B cell (primary cell): ENCODE measurements at regions not wholly inside any gene's neighbourhood (a gene's known extent, or its start where the extent isn't known, plus 50 kb on each side); places are given as distances from the start of the nearest gene placed in this dataset.

Experiments used
- ATAC-seq: fragments of 200-7000 bp; cut with Tn5 transposase; one replicate; pipeline ENCODE4 v1.10.0; 2021; ENCODE audit warnings: low read depth, mild to moderate bottlenecking, moderate number of reproducible peaks, moderate library complexity
- CTCF ChIA-PET: fragments of 350-600 bp; sonication (Branson Sonifier 250); formaldehyde crosslinking; loops from one replicate; lab custom pipeline; 2021; ENCODE audit warnings: antibody characterized with exemption, inconsistent platforms; lab: Charles Lee
- POLR2A ChIA-PET: fragments of 350-600 bp; sonication (Branson Sonifier 250); formaldehyde crosslinking; loops from one replicate; lab custom pipeline; 2021; ENCODE audit warnings: antibody characterized with exemption; lab: Charles Lee
- DNase-seq: peaks from one replicate; pipeline ENCODE4 v3.0.0; 2013
- H2AFZ ChIP-seq: 2 replicates; pipeline ENCODE4 v1.6.1; 2012; ENCODE audit warnings: mild to moderate bottlenecking, low read depth, low read length; ENCODE audit not compliant: insufficient read depth, poor library complexity, severe bottlenecking
- H3K27ac ChIP-seq, 2 donors: 1 replicate in 1 of 2; 2 replicates in 1 of 2; pipeline ENCODE4 v1.5.1; 2012 to 2013; ENCODE audit warnings: low read length in 2 of 2, mild to moderate bottlenecking in 2 of 2, moderate library complexity in 1 of 2
- H3K27me3 ChIP-seq, 4 experiments: fragments of 200-600 bp in 1 of 4; sonication (generic) in 1 of 4; replicated peaks in 1 of 4; 1 replicate in 2 of 4; 2 replicates in 2 of 4; pipeline versions ENCODE4 v1.6.1 to v1.7.0; 2013 to 2016; ENCODE audit warnings: low read length in 3 of 4, mild to moderate bottlenecking in 2 of 4, mixed read lengths in 1 of 4, moderate library complexity in 1 of 4; ENCODE audit not compliant: insufficient read depth in 4 of 4, control insufficient read depth in 3 of 4; ENCODE audit errors: control extremely low read depth in 1 of 4
- H3K36me3 ChIP-seq, 2 experiments: replicated peaks in 1 of 2; 1 replicate in 1 of 2; 2 replicates in 1 of 2; pipeline versions ENCODE4 v1.6.1 to v1.7.1; 2013; ENCODE audit warnings: low read length in 1 of 2; ENCODE audit not compliant: insufficient read depth in 2 of 2, control insufficient read depth in 1 of 2; ENCODE audit errors: control extremely low read depth in 1 of 2, extremely low read depth in 1 of 2
- H3K4me1 ChIP-seq, 2 donors: fragments of 200-600 bp in 1 of 2; sonication (generic) in 1 of 2; 1 replicate in 1 of 2; 2 replicates in 1 of 2; pipeline versions ENCODE4 v1.5.1 to v1.6.1; 2013 to 2017; ENCODE audit warnings: low read length in 2 of 2; ENCODE audit not compliant: control insufficient read depth in 2 of 2, insufficient read depth in 2 of 2
- H3K4me2 ChIP-seq: replicated peaks from 2 replicates; pipeline ENCODE3; 2012; ENCODE audit warnings: mild to moderate bottlenecking, low read depth, low read length; ENCODE audit not compliant: poor library complexity, severe bottlenecking
- H3K4me3 ChIP-seq, 5 experiments: fragments of 200-600 bp in 1 of 5; sonication (generic) in 1 of 5; 1 replicate in 3 of 5; 2 replicates in 2 of 5; pipeline versions ENCODE4 v1.5.1 to v1.7.0; 2011 to 2016; ENCODE audit warnings: low read length in 4 of 5, mild to moderate bottlenecking in 4 of 5, low read depth in 2 of 5, control low read depth in 1 of 5, moderate library complexity in 1 of 5; ENCODE audit not compliant: insufficient read depth in 1 of 5; ENCODE audit errors: control extremely low read depth in 1 of 5, extremely low read depth in 1 of 5
- H3K79me2 ChIP-seq: fragments of 200-600 bp; sonication (generic); one replicate; pipeline ENCODE4 v1.6.0; 2016; ENCODE audit warnings: low read length; ENCODE audit not compliant: control insufficient read depth, insufficient read depth
- H3K9ac ChIP-seq: fragments of 200-600 bp; sonication (generic); 2 replicates; pipeline ENCODE4 v1.6.1; 2017; ENCODE audit warnings: mild to moderate bottlenecking, low read length, moderate library complexity
- H3K9me3 ChIP-seq, 3 donors: one replicate each; pipeline versions ENCODE4 v1.6.1 to v1.7.1; 2013; ENCODE audit warnings: low read length in 2 of 3; ENCODE audit not compliant: control insufficient read depth in 2 of 3, insufficient read depth in 1 of 3; ENCODE audit errors: control extremely low read depth in 1 of 3
- H4K20me1 ChIP-seq: 2 replicates; pipeline ENCODE4 v1.6.0; 2012; ENCODE audit warnings: mild to moderate bottlenecking, low read length; ENCODE audit not compliant: insufficient read depth, control insufficient read depth, poor library complexity, severe bottlenecking
- H3K27ac Mint-ChIP-seq: one replicate; pipeline ENCODE4 v1.8.0; 2021; ENCODE audit warnings: mixed read lengths
- H3K27me3 Mint-ChIP-seq: one replicate; pipeline ENCODE4 v1.8.0; 2021; ENCODE audit warnings: mixed read lengths
- H3K4me1 Mint-ChIP-seq: one replicate; pipeline ENCODE4 v1.8.0; 2021; ENCODE audit warnings: mixed read lengths
- H3K4me3 Mint-ChIP-seq: one replicate; pipeline ENCODE4 v1.8.0; 2021; ENCODE audit warnings: mixed read lengths
- H3K9me3 Mint-ChIP-seq: one replicate; pipeline ENCODE4 v1.8.0; 2022; ENCODE audit warnings: mixed read lengths; ENCODE audit not compliant: insufficient read depth
- EZH2 ChIP-seq: IDR thresholded peaks from 2 replicates; pipeline ENCODE4 v1.6.1; 2012; ENCODE audit warnings: borderline replicate concordance, low read depth, mild to moderate bottlenecking, moderate library complexity, low read length; ENCODE audit not compliant: insufficient read depth, poor library complexity, severe bottlenecking
- WGBS: methylation state at CpG from one replicate; pipeline ENCODE4 v1.1.5; 2013; ENCODE audit warnings: missing lambda C conversion rate; ENCODE audit not compliant: insufficient coverage; 5-methylcytosine and 5-hydroxymethylcytosine counted together
- intact Hi-C: fragments of 100-400 bp; cut with micrococcal nuclease; formaldehyde crosslinking; loops from one replicate; pipeline ENCODE4 v1.10.0; 2022
- TF ChIP-seq, protein P1 (sequence below): fragments of 200-600 bp; IDR thresholded peaks from one replicate; pipeline ENCODE4 v1.8.0; 2022; ENCODE audit warnings: antibody characterized with exemption, mild to moderate bottlenecking

GRCh38 chr4:11261066-11261850 lies 167.4 kb downstream of the HS3ST1 start:
- Histone ChIP-seq H3K79me2 (no peaks in the 10 kb centered on the region), H3K9ac (no peak overlapping the region), H2AFZ (no peak overlapping the region), H3K4me2 (no peak overlapping the region), H3K4me1 (no peaks in the 10 kb centered on the region), H3K9me3 (peaks cover 0 to 7% (median 4%) of the 10 kb centered on the region in 3 donors), H3K27me3 (no peaks in the 10 kb centered on the region), H3K27ac (no peak overlapping the region), H3K36me3 (no peaks in the 10 kb centered on the region), H4K20me1 (no peaks in the 10 kb centered on the region), H3K4me3 (no peak overlapping the region)
- Mint-ChIP-seq H3K9me3 (no peaks in the 10 kb centered on the region), H3K27me3 (peaks cover 6% of the 10 kb centered on the region), H3K4me1 (no peaks in the 10 kb centered on the region), H3K27ac (no peak overlapping the region), H3K4me3 (no peak overlapping the region)
- CTCF ChIA-PET, result no interaction called here
- POLR2A ChIA-PET, result no interaction called here
- no peak for DNase-seq
- TF ChIP-seq EZH2, result no peak
- TF ChIP-seq, protein P1, sequence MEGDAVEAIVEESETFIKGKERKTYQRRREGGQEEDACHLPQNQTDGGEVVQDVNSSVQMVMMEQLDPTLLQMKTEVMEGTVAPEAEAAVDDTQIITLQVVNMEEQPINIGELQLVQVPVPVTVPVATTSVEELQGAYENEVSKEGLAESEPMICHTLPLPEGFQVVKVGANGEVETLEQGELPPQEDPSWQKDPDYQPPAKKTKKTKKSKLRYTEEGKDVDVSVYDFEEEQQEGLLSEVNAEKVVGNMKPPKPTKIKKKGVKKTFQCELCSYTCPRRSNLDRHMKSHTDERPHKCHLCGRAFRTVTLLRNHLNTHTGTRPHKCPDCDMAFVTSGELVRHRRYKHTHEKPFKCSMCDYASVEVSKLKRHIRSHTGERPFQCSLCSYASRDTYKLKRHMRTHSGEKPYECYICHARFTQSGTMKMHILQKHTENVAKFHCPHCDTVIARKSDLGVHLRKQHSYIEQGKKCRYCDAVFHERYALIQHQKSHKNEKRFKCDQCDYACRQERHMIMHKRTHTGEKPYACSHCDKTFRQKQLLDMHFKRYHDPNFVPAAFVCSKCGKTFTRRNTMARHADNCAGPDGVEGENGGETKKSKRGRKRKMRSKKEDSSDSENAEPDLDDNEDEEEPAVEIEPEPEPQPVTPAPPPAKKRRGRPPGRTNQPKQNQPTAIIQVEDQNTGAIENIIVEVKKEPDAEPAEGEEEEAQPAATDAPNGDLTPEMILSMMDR, result no peak
- no peak for ATAC-seq
- intact Hi-C loops, result no loop called here
- 99% methylated on average over 6 of the region's 7 CpGs for WGBS

DNA sequence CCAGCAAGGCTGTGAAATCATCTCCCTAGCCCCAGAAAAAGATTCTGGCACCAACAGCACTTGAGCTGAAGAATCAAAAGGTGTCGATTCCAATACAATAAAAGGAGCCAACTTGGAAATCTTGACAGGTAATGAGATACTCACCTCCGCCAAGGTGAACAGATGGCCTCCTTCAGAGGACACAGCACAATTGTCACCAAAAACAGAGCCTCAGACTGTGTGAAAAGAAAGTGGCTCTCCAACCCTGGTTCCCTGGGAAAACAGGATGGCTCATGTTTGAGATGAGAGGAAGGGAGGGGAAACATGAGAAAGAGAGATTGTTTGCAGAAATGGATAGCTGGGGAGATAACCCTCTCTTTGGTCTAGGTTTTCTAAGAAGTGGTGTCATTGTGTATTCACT lies 168.9 kb downstream of the HS3ST1 start:
- no peak overlapping the region for H3K4me3 Mint-ChIP-seq
- intact Hi-C loops, result no loop called here
- no peak overlapping the region for H3K4me3 ChIP-seq
- H3K9ac ChIP-seq, result no peak overlapping the region
- no peaks in the 10 kb centered on the region for H3K27me3 ChIP-seq
- POLR2A ChIA-PET, result interaction anchor here (0.6 kb wide), 1 partner anchor 90 kb away, joined by 9 read pairs; no protein-coding TSS in a partner anchor
- no peaks in the 10 kb centered on the region for H3K4me1 ChIP-seq
- no peak for TF ChIP-seq EZH2
- 100% methylated on average over 2 of the region's 2 CpGs for WGBS
- H3K4me2 ChIP-seq, result no peak overlapping the region
- ATAC-seq (no peak), DNase-seq (no peak)
- CTCF ChIA-PET, result no interaction called here
- H3K27me3 Mint-ChIP-seq, result no peaks in the 10 kb centered on the region
- H3K36me3 ChIP-seq, result no peaks in the 10 kb centered on the region
- H4K20me1 ChIP-seq, result no peaks in the 10 kb centered on the region
- no peaks in the 10 kb centered on the region for H3K4me1 Mint-ChIP-seq
- H3K27ac Mint-ChIP-seq, result no peak overlapping the region
- H3K9me3 ChIP-seq, result peaks cover 0 to 4% (median 0%) of the 10 kb centered on the region in 3 donors
- H3K9me3 Mint-ChIP-seq, result no peaks in the 10 kb centered on the region
- no peaks in the 10 kb centered on the region for H3K79me2 ChIP-seq
- H3K27ac ChIP-seq, result no peak overlapping the region
- H2AFZ ChIP-seq, result no peak overlapping the region
